RWPE1 (cell line): ENCODE measurements at regions not wholly inside any gene's neighbourhood (a gene's known extent, or its start where the extent isn't known, plus 50 kb on each side); places are given as distances from the start of the nearest gene placed in this dataset.

Experiments
- CTCF ChIA-PET: fragments of 350-600 bp; sonication (Branson Sonifier 250); formaldehyde crosslinking; extraction: SDS; loops from one replicate; lab custom pipeline; 2021; lab: Yijun Ruan, JAX
- POLR2A ChIA-PET: fragments of 400-600 bp; formaldehyde crosslinking; extraction: SDS; loops from one replicate; lab custom pipeline; 2020; ENCODE audit warnings: antibody characterized with exemption; ENCODE audit not compliant: low non-redundant PET; lab: Yijun Ruan, JAX
- DNase-seq: peaks from one replicate; pipeline ENCODE4 v3.0.0; 2012; ENCODE audit warnings: low spot score
- H3K27ac ChIP-seq: fragments of 450-650 bp; 2 replicates; pipeline ENCODE4 v1.5.1; 2017
- CTCF ChIP-seq: fragments of 450-650 bp; conservative IDR thresholded peaks from 2 replicates; pipeline ENCODE4 v1.5.1; 2017; ENCODE audit warnings: low read depth, mild to moderate bottlenecking

GRCh38 chr6:18327626-18328025 lies 59.5 kb upstream of the RNF144B start:
- H3K27ac ChIP-seq = no peak overlapping the region
- CTCF ChIA-PET = interaction anchor here (0.7 to 0.9 kb wide), 2 partner anchors 22 to 30 kb away, joined by 3 read pairs; no protein-coding TSS in a partner anchor
- no peak for DNase-seq

GRCh38 chr6:18326980-18327379 lies 60.2 kb upstream of the RNF144B start:
- CTCF ChIA-PET = no interaction called here

More at GRCh38 chr6:18327626-18328025, 59.5 kb upstream of the RNF144B start:
- POLR2A ChIA-PET = no interaction called here
- no peak for TF ChIP-seq CTCF

GRCh38 chr6:18326001-18326400 lies 61.1 kb upstream of the RNF144B start:
- CTCF ChIA-PET = interaction anchor here (1.0 kb wide), 1 partner anchor 179 kb away, joined by 3 read pairs; no protein-coding TSS in a partner anchor
- no peak for TF ChIP-seq CTCF
- no peak overlapping the region for H3K27ac ChIP-seq

More at GRCh38 chr6:18326980-18327379, 60.2 kb upstream of the RNF144B start:
- POLR2A ChIA-PET = no interaction called here
- no peak overlapping the region; the same call in 1 of the 2 replicates for H3K27ac ChIP-seq
- DNase-seq = no peak
- no peak for TF ChIP-seq CTCF

GRCh38 chr6:18324706-18325042 lies 60.3 kb upstream of the DEK start:
- no peak overlapping the region for H3K27ac ChIP-seq
- no peak for TF ChIP-seq CTCF
- no peak for DNase-seq
- POLR2A ChIA-PET = no interaction called here
- CTCF ChIA-PET = interaction anchor here (1.0 to 3.6 kb wide), 2 partner anchors 179 to 181 kb away, joined by 3 to 22 read pairs; no protein-coding TSS in a partner anchor

More at GRCh38 chr6:18326001-18326400, 61.1 kb upstream of the RNF144B start:
- DNase-seq = no peak
- POLR2A ChIA-PET = no interaction called here

GRCh38 chr6:18323935-18324705 lies 59.8 kb upstream of the DEK start:
- peak; percentile 69 for TF ChIP-seq CTCF
- peak; percentile 62 for DNase-seq
- ChIA-PET CTCF (interaction anchor here (0.6 to 3.6 kb wide), 10 partner anchors 14 to 1916 kb away, joined by 3 to 22 read pairs (median 5); partner anchors contain the start of gene DEK), POLR2A (no interaction called here)
- no peak overlapping the region for H3K27ac ChIP-seq

- ChIA-PET CTCF (no interaction called here), POLR2A (no interaction called here)
- no peak for TF ChIP-seq CTCF
- no peak for DNase-seq
- no peak overlapping the region for H3K27ac ChIP-seq
Observed at GRCh38 chr6:18317850-18318249, 53.5 kb upstream of the DEK start.
